ENCODE measurements at regions not wholly inside any gene's neighbourhood (a gene's known extent, or its start where the extent isn't known, plus 50 kb on each side); places are given as distances from the start of the nearest gene placed in this dataset.

GRCh38 chr3:194991338-194991654, 279.7 kb downstream of the XXYLT1 start:
- Histone ChIP-seq H3K4me3 (ENCODE audit: insufficient read depth, low read length, poor library complexity, severe bottlenecking) (no peak overlapping the region), H2AFZ (ENCODE audit: low read depth, low read length, severe bottlenecking) (no peak overlapping the region), H3K27me3 (ENCODE audit: low read length) (no peaks in the 10 kb centered on the region), H3K9me3 (ENCODE audit: insufficient read depth, low read length) (no peaks in the 10 kb centered on the region), H3K4me2 (ENCODE audit: low read depth, low read length, poor library complexity, severe bottlenecking) (no peak overlapping the region), H3K36me3 (ENCODE audit: low read length) (no peaks in the 10 kb centered on the region), H3K79me2 (ENCODE audit: insufficient read depth, low read length) (no peaks in the 10 kb centered on the region), H3K9ac (ENCODE audit: low read length) (no peak overlapping the region), H3F3A (ENCODE audit: insufficient read depth) (no peaks in the 10 kb centered on the region), H3K9me2 (replicated peaks; ENCODE audit: insufficient read depth, low read length) (no peaks in the 10 kb centered on the region), H4K20me1 (ENCODE audit: low read depth, low read length) (no peaks in the 10 kb centered on the region), H3K27ac (ENCODE audit: low read depth, low read length) (no peak overlapping the region)
- TF ChIP-seq EZH2phosphoT487 (conservative IDR thresholded peaks at IDR 0.05; ENCODE audit: low read length) (no peak), CTCF (IDR thresholded peaks at IDR 0.05; ENCODE audit: insufficient read depth, low read length, poor library complexity, severe bottlenecking) (no peak)

- H3K4me3 ChIP-seq (ENCODE audit: insufficient read depth, low read length, poor library complexity, severe bottlenecking): no peak overlapping the region
These were observed 277.1 kb downstream of the XXYLT1 start for GRCh38 chr3:194993896-194994295.

GRCh38 chr3:194994551-194994981, 276.4 kb downstream of the XXYLT1 start:
- H3K9me2 ChIP-seq (replicated peaks; ENCODE audit: insufficient read depth, low read length): no peaks in the 10 kb centered on the region
- H3K27me3 ChIP-seq (ENCODE audit: low read length): no peaks in the 10 kb centered on the region
- no peaks in the 10 kb centered on the region for H3K9me3 ChIP-seq (ENCODE audit: insufficient read depth, low read length)
- H3K4me3 ChIP-seq (ENCODE audit: insufficient read depth, low read length, poor library complexity, severe bottlenecking): no peak overlapping the region
- H3F3A ChIP-seq (ENCODE audit: insufficient read depth): no peaks in the 10 kb centered on the region
- H3K27ac ChIP-seq (ENCODE audit: low read depth, low read length): no peak overlapping the region
- no peaks in the 10 kb centered on the region for H3K79me2 ChIP-seq (ENCODE audit: insufficient read depth, low read length)
- H3K36me3 ChIP-seq (ENCODE audit: low read length): no peaks in the 10 kb centered on the region
- no peak overlapping the region for H3K4me2 ChIP-seq (ENCODE audit: low read depth, low read length, poor library complexity, severe bottlenecking)
- no peak for TF ChIP-seq EZH2phosphoT487 (conservative IDR thresholded peaks at IDR 0.05; ENCODE audit: low read length)
- TF ChIP-seq CTCF (IDR thresholded peaks at IDR 0.05; ENCODE audit: insufficient read depth, low read length, poor library complexity, severe bottlenecking): no peak
- H3K9ac ChIP-seq (ENCODE audit: low read length): no peak overlapping the region
- H2AFZ ChIP-seq (ENCODE audit: low read depth, low read length, severe bottlenecking): no peak overlapping the region
- no peaks in the 10 kb centered on the region for H4K20me1 ChIP-seq (ENCODE audit: low read depth, low read length)

More at GRCh38 chr3:194993896-194994295, 277.1 kb downstream of the XXYLT1 start:
- Histone ChIP-seq H3K79me2 (ENCODE audit: insufficient read depth, low read length) (no peaks in the 10 kb centered on the region), H3K4me2 (ENCODE audit: low read depth, low read length, poor library complexity, severe bottlenecking) (no peak overlapping the region), H3K9me2 (replicated peaks; ENCODE audit: insufficient read depth, low read length) (no peaks in the 10 kb centered on the region), H3K9ac (ENCODE audit: low read length) (no peak overlapping the region), H3K27ac (ENCODE audit: low read depth, low read length) (no peak overlapping the region), H3K36me3 (ENCODE audit: low read length) (no peaks in the 10 kb centered on the region), H2AFZ (ENCODE audit: low read depth, low read length, severe bottlenecking) (no peak overlapping the region), H3K27me3 (ENCODE audit: low read length) (no peaks in the 10 kb centered on the region), H3F3A (ENCODE audit: insufficient read depth) (no peaks in the 10 kb centered on the region), H4K20me1 (ENCODE audit: low read depth, low read length) (no peaks in the 10 kb centered on the region), H3K9me3 (ENCODE audit: insufficient read depth, low read length) (no peaks in the 10 kb centered on the region)
- no peak for TF ChIP-seq CTCF (IDR thresholded peaks at IDR 0.05; ENCODE audit: insufficient read depth, low read length, poor library complexity, severe bottlenecking)
- TF ChIP-seq EZH2phosphoT487 (conservative IDR thresholded peaks at IDR 0.05; ENCODE audit: low read length): no peak

GRCh38 chr3:194995334-194995733, 275.6 kb downstream of the XXYLT1 start:
- no peak overlapping the region for H3K9ac ChIP-seq (ENCODE audit: low read length)
- H4K20me1 ChIP-seq (ENCODE audit: low read depth, low read length): no peaks in the 10 kb centered on the region
- no peaks in the 10 kb centered on the region for H3K36me3 ChIP-seq (ENCODE audit: low read length)
- no peak overlapping the region for H3K4me3 ChIP-seq (ENCODE audit: insufficient read depth, low read length, poor library complexity, severe bottlenecking)
- no peak overlapping the region for H3K27ac ChIP-seq (ENCODE audit: low read depth, low read length)
- no peaks in the 10 kb centered on the region for H3F3A ChIP-seq (ENCODE audit: insufficient read depth)
- no peaks in the 10 kb centered on the region for H3K27me3 ChIP-seq (ENCODE audit: low read length)
- TF ChIP-seq EZH2phosphoT487 (conservative IDR thresholded peaks at IDR 0.05; ENCODE audit: low read length) (no peak), CTCF (IDR thresholded peaks at IDR 0.05; ENCODE audit: insufficient read depth, low read length, poor library complexity, severe bottlenecking) (no peak)
- H2AFZ ChIP-seq (ENCODE audit: low read depth, low read length, severe bottlenecking): no peak overlapping the region
- H3K79me2 ChIP-seq (ENCODE audit: insufficient read depth, low read length): no peaks in the 10 kb centered on the region
- H3K4me2 ChIP-seq (ENCODE audit: low read depth, low read length, poor library complexity, severe bottlenecking): no peak overlapping the region
- H3K9me3 ChIP-seq (ENCODE audit: insufficient read depth, low read length): no peaks in the 10 kb centered on the region
- no peaks in the 10 kb centered on the region for H3K9me2 ChIP-seq (replicated peaks; ENCODE audit: insufficient read depth, low read length)

All from SU-DHL-6 (cell line).